Trophoblast cell (in vitro differentiated cells and primary cell): ENCODE measurements at regions not wholly inside any gene's neighbourhood (a gene's known extent, or its start where the extent isn't known, plus 50 kb on each side); places are given as distances from the start of the nearest gene placed in this dataset.

Experiments used
- DNase-seq, 2 donors: peaks; one replicate each; pipeline ENCODE4 v3.0.0-alpha.2; 2016
- H2AFZ ChIP-seq: 2 replicates; pipeline ENCODE4 v1.6.1; 2013; ENCODE audit warnings: low read length, moderate library complexity, mild to moderate bottlenecking; ENCODE audit not compliant: insufficient read depth, poor library complexity
- H2AK5ac ChIP-seq: 2 replicates; pipeline ENCODE4 v1.6.1; 2013; ENCODE audit warnings: mild to moderate bottlenecking, low read length
- H2BK120ac ChIP-seq: 2 replicates; pipeline ENCODE4 v1.6.1; 2013; ENCODE audit warnings: low read length, mild to moderate bottlenecking, moderate library complexity; ENCODE audit not compliant: insufficient read depth, poor library complexity
- H2BK12ac ChIP-seq: 2 replicates; pipeline ENCODE4 v1.6.1; 2013; ENCODE audit warnings: mild to moderate bottlenecking, low read length, moderate library complexity
- H2BK5ac ChIP-seq: 2 replicates; pipeline ENCODE4 v1.6.1; 2013; ENCODE audit warnings: low read length, low read depth, moderate library complexity, mild to moderate bottlenecking; ENCODE audit not compliant: poor library complexity
- H3K14ac ChIP-seq: 2 replicates; pipeline ENCODE4 v1.6.1; 2013; ENCODE audit warnings: mild to moderate bottlenecking, low read length
- H3K18ac ChIP-seq: 2 replicates; pipeline ENCODE4 v1.6.1; 2013; ENCODE audit warnings: mild to moderate bottlenecking, low read length
- H3K23ac ChIP-seq: 2 replicates; pipeline ENCODE4 v1.6.1; 2013; ENCODE audit warnings: low read length
- H3K27ac ChIP-seq: 2 replicates; pipeline ENCODE4 v1.5.1; 2013; ENCODE audit warnings: low read depth, mild to moderate bottlenecking, inconsistent platforms, low read length, moderate library complexity
- H3K27me3 ChIP-seq: 2 replicates; pipeline ENCODE4 v1.6.1; 2013; ENCODE audit warnings: inconsistent platforms, mild to moderate bottlenecking, low read length, moderate library complexity; ENCODE audit not compliant: insufficient read depth
- H3K36me3 ChIP-seq, 2 experiments: 1 replicate in 1 of 2; 2 replicates in 1 of 2; pipeline ENCODE4 v1.6.1; 2013; ENCODE audit warnings: low read length in 2 of 2, mild to moderate bottlenecking in 2 of 2, moderate library complexity in 1 of 2; ENCODE audit not compliant: insufficient read depth in 2 of 2, control insufficient read depth in 1 of 2
- H3K4ac ChIP-seq: 2 replicates; pipeline ENCODE4 v1.6.1; 2013; ENCODE audit warnings: low read depth, mild to moderate bottlenecking, low read length, moderate library complexity
- H3K4me1 ChIP-seq, 2 experiments: 1 replicate in 1 of 2; 2 replicates in 1 of 2; pipeline ENCODE4 v1.6.1; 2013; ENCODE audit warnings: low read length in 2 of 2, mild to moderate bottlenecking in 2 of 2, moderate library complexity in 1 of 2; ENCODE audit not compliant: insufficient read depth in 2 of 2, control insufficient read depth in 1 of 2
- H3K4me2 ChIP-seq: 2 replicates; pipeline ENCODE4 v1.6.1; 2013; ENCODE audit warnings: inconsistent platforms, mild to moderate bottlenecking, low read length, moderate library complexity
- H3K4me3 ChIP-seq: 2 replicates; pipeline ENCODE4 v1.5.1; 2013; ENCODE audit warnings: mild to moderate bottlenecking, low read depth, low read length, inconsistent platforms
- H3K79me1 ChIP-seq: one replicate; pipeline ENCODE4 v1.6.1; 2013; ENCODE audit warnings: low read length
- H3K79me2 ChIP-seq: 2 replicates; pipeline ENCODE4 v1.6.1; 2013; ENCODE audit warnings: low read length, mild to moderate bottlenecking; ENCODE audit not compliant: control insufficient read depth, insufficient read depth, poor library complexity
- H3K9ac ChIP-seq: 2 replicates; pipeline ENCODE4 v1.6.1; 2013; ENCODE audit warnings: mild to moderate bottlenecking, low read length
- H3K9me3 ChIP-seq: 2 replicates; pipeline ENCODE4 v1.6.1; 2013; ENCODE audit warnings: low read depth, mild to moderate bottlenecking, control low read depth, inconsistent platforms, low read length; ENCODE audit not compliant: insufficient read depth
- H4K12ac ChIP-seq: 2 replicates; pipeline ENCODE4 v1.6.1; 2013; ENCODE audit warnings: low read depth, mild to moderate bottlenecking, low read length, moderate library complexity
- H4K8ac ChIP-seq: 2 replicates; pipeline ENCODE4 v1.6.1; 2013; ENCODE audit warnings: low read depth, mild to moderate bottlenecking, low read length, moderate library complexity
- H4K91ac ChIP-seq: one replicate; pipeline ENCODE4 v1.6.1; 2013; ENCODE audit warnings: low read depth, mild to moderate bottlenecking, low read length, moderate library complexity
- WGBS: extraction: QIAGEN DNeasy Blood & Tissue Kit; methylation state at CpG from one replicate; pipeline ENCODE4 v1.1.7; 2013; ENCODE audit warnings: missing lambda C conversion rate; ENCODE audit not compliant: insufficient read length, insufficient coverage; ENCODE audit errors: extremely low coverage; 5-methylcytosine and 5-hydroxymethylcytosine counted together

GRCh38 chr1:50358962-50359361, 64.3 kb downstream of the DMRTA2 start:
- Histone ChIP-seq H3K14ac (no peak overlapping the region), H4K12ac (no peak overlapping the region), H4K91ac (no peak overlapping the region), H3K23ac (no peak overlapping the region), H3K18ac (no peak overlapping the region), H2AK5ac (no peak overlapping the region), H2AFZ (no peak overlapping the region), H2BK120ac (no peak overlapping the region), H3K4me3 (peak overlapping the region; percentile 32), H3K79me1 (no peaks in the 10 kb centered on the region), H2BK12ac (no peak overlapping the region), H3K9me3 (peaks cover 3% of the 10 kb centered on the region), H3K27me3 (no peaks in the 10 kb centered on the region), H3K4me2 (no peak overlapping the region), H3K4me1 (no peaks in the 10 kb centered on the region), H3K79me2 (no peaks in the 10 kb centered on the region), H4K8ac (no peak overlapping the region), H3K9ac (no peak overlapping the region), H2BK5ac (no peak overlapping the region), H3K4ac (no peak overlapping the region), H3K27ac (no peak overlapping the region), H3K36me3 (no peaks in the 10 kb centered on the region)
- WGBS = no CpG with 5 or more reads among the region's 11 CpGs
- no peak for DNase-seq

GRCh38 chr1:50357186-50357585, 66.1 kb downstream of the DMRTA2 start:
- Histone ChIP-seq H3K4me3 (no peak overlapping the region), H3K14ac (no peak overlapping the region), H2BK12ac (no peak overlapping the region), H3K27me3 (no peaks in the 10 kb centered on the region), H3K9me3 (peaks cover 3% of the 10 kb centered on the region), H4K12ac (no peak overlapping the region), H3K79me1 (no peaks in the 10 kb centered on the region), H3K4ac (no peak overlapping the region), H3K36me3 (no peaks in the 10 kb centered on the region), H3K4me2 (no peak overlapping the region), H3K9ac (no peak overlapping the region), H2AK5ac (no peak overlapping the region), H3K27ac (no peak overlapping the region), H3K18ac (no peak overlapping the region), H4K91ac (no peak overlapping the region), H2BK120ac (no peak overlapping the region), H4K8ac (no peak overlapping the region), H2AFZ (no peak overlapping the region), H3K23ac (no peak overlapping the region), H2BK5ac (no peak overlapping the region), H3K79me2 (no peaks in the 10 kb centered on the region), H3K4me1 (no peaks in the 10 kb centered on the region)
- DNase-seq = peak in 1 of 2 donors; percentile 33
- no CpG with 5 or more reads among the region's 6 CpGs for WGBS

GRCh38 chr1:50354813-50355212, 68.4 kb downstream of the DMRTA2 start:
- Histone ChIP-seq H3K18ac (no peak overlapping the region), H4K91ac (no peak overlapping the region), H3K4me2 (no peak overlapping the region), H3K36me3 (no peaks in the 10 kb centered on the region), H3K27ac (no peak overlapping the region), H2BK5ac (no peak overlapping the region), H3K14ac (no peak overlapping the region), H3K79me1 (no peaks in the 10 kb centered on the region), H3K4me1 (no peaks in the 10 kb centered on the region), H3K27me3 (no peaks in the 10 kb centered on the region), H4K8ac (no peak overlapping the region), H3K23ac (no peak overlapping the region), H2AK5ac (no peak overlapping the region), H3K4me3 (no peak overlapping the region), H3K9ac (peak overlapping the region; percentile 75), H3K79me2 (no peaks in the 10 kb centered on the region), H2BK12ac (no peak overlapping the region), H3K4ac (no peak overlapping the region), H4K12ac (no peak overlapping the region), H2BK120ac (no peak overlapping the region), H3K9me3 (peaks cover 3% of the 10 kb centered on the region), H2AFZ (no peak overlapping the region)
- no CpG with 5 or more reads among the region's 4 CpGs for WGBS
- no peak for DNase-seq

- H2BK12ac ChIP-seq = no peak overlapping the region
- H3K18ac ChIP-seq = no peak overlapping the region
These were observed 70.8 kb downstream of the DMRTA2 start for GRCh38 chr1:50352428-50352827.

More at GRCh38 chr1:50352428-50352827, 70.8 kb downstream of the DMRTA2 start:
- no CpG with 5 or more reads among the region's 2 CpGs for WGBS
- H3K27me3 ChIP-seq = no peaks in the 10 kb centered on the region
- H3K4me3 ChIP-seq = no peak overlapping the region
- no peak overlapping the region for H2AK5ac ChIP-seq
- no peak overlapping the region for H2BK120ac ChIP-seq
- no peak overlapping the region for H2BK5ac ChIP-seq
- no peak overlapping the region for H3K4ac ChIP-seq
- H3K4me2 ChIP-seq = no peak overlapping the region
- H3K14ac ChIP-seq = no peak overlapping the region
- H4K91ac ChIP-seq = no peak overlapping the region
- no peak overlapping the region for H2AFZ ChIP-seq
- no peak overlapping the region for H3K27ac ChIP-seq
- H3K79me1 ChIP-seq = no peaks in the 10 kb centered on the region
- no peak overlapping the region for H4K12ac ChIP-seq
- H3K9me3 ChIP-seq = no peaks in the 10 kb centered on the region
- no peak overlapping the region for H3K9ac ChIP-seq
- DNase-seq = no peak
- no peaks in the 10 kb centered on the region for H3K4me1 ChIP-seq
- no peaks in the 10 kb centered on the region for H3K79me2 ChIP-seq
- H3K23ac ChIP-seq = no peak overlapping the region
- no peak overlapping the region for H4K8ac ChIP-seq
- no peaks in the 10 kb centered on the region for H3K36me3 ChIP-seq
